ENCODE measurements at regions not wholly inside any gene's neighbourhood (a gene's known extent, or its start where the extent isn't known, plus 50 kb on each side); places are given as distances from the start of the nearest gene placed in this dataset.

DNA sequence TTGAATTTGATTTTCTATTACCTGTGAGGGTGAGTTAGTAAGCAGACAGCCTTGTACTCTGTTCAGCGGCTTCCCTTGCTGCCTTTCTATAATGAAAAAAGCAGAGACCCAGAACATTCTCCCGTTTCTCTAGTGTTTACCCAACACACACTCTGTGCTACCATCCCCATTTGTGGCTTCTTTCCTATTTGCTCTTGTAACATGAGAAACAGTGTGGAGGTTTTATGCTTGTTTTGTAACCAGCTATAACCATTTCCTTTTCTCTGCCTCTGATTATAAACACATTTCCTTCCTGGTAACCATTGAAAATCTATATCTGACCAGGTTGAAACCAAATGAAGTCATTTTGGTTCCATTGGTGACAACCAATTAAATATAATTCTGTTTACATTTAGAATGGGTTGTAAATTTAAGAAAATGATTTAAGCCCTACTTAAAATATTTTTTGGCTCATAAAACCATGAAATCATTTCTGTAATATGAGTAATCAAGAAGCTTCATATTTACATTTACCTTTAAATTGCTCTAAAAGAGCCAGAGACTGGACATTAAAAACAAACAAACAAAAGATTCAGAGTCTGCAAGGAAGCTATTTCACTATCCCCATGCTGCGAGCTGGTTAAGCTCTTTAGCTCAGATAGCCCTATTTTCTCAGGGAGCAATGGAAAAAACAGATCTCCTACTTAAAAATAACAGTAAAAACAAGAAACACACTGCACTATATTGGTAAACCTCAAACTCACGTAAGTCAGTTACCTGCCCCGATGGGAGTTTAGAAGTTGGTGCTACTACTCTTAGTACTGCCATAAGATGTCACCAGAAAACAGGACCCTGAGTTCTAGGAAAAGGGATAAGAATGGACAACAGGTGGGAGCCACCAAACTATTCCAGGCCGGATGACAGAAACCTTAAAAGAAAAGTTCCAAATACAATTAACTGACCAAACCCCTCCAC is 206.5 kb upstream of the EEA1 start:
- Histone ChIP-seq H4K20me1 (ENCODE audit: insufficient read depth, poor library complexity, severe bottlenecking) (no peaks in the 10 kb centered on the region), H3K36me3 (replicated peaks; ENCODE audit: insufficient read depth, low read depth) (no peaks in the 10 kb centered on the region), H3K4me1 (ENCODE audit: insufficient read depth) (peaks cover 21% of the 10 kb centered on the region), H3K27ac (peak overlapping the region; percentile 81), H3K9me3 (ENCODE audit: low read depth) (no peaks in the 10 kb centered on the region), H3K9me2 (replicated peaks; ENCODE audit: insufficient read depth) (no peaks in the 10 kb centered on the region), H3K4me3 (no peak overlapping the region), H3K4me2 (peak overlapping the region; percentile 58), H2AFZ (no peak overlapping the region), H3K79me2 (no peaks in the 10 kb centered on the region), H3K27me3 (no peaks in the 10 kb centered on the region)
- peak; percentile 53 for DNase-seq (ENCODE audit: low spot score)
- TF ChIP-seq EZH2 (IDR thresholded peaks at IDR 0.05; ENCODE audit: borderline replicate concordance) = no peak
- TF ChIP-seq EZH2phosphoT487 (IDR thresholded peaks at IDR 0.05; ENCODE audit: low read depth, severe bottlenecking, unreplicated experiment) = peak; percentile 82
- 44% methylated on average over 6 of the region's 6 CpGs for WGBS (ENCODE audit: low lambda C conversion rate, missing lambda C conversion rate)

DNA sequence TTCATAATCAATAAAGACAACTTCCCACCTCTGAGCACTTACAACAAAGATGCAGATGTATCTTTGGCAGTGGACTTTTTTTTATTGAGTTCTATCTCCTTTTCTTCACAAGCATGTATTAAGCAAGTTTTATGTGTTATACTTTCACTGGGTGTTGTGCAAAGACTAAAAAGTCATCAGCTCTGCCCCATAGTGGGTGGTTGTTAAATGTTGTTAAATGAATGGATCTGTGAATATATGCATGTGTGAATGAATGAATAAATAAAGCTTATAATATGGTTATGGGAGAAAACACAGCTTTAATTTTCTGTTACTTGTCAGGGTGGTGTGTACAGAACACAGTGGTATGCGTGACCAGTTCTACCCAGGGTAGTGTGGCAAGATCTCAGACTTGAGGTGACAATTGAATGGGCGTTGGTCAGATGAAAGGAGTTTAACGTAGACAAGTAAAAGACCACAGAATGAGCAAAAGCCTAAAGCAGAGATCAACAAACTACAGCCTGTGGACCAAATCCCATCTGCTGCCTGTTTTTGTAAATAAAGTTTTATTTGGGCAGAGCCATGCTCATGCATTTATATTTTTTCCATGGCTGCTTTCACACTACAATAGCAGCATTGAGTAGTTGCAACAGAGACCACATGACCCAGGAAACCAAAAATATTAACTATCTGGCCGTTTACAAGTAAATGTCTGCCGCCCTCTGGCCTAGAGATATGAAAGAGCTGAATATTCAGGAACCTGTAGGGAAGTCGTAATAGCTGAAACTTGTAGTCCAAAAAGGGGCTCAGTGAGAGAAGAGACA is 207.4 kb upstream of the EEA1 start:
- TF ChIP-seq EZH2phosphoT487 (IDR thresholded peaks at IDR 0.05; ENCODE audit: low read depth, severe bottlenecking, unreplicated experiment) (no peak), EZH2 (IDR thresholded peaks at IDR 0.05; ENCODE audit: borderline replicate concordance) (no peak)
- TF ChIP-seq, protein P1, sequence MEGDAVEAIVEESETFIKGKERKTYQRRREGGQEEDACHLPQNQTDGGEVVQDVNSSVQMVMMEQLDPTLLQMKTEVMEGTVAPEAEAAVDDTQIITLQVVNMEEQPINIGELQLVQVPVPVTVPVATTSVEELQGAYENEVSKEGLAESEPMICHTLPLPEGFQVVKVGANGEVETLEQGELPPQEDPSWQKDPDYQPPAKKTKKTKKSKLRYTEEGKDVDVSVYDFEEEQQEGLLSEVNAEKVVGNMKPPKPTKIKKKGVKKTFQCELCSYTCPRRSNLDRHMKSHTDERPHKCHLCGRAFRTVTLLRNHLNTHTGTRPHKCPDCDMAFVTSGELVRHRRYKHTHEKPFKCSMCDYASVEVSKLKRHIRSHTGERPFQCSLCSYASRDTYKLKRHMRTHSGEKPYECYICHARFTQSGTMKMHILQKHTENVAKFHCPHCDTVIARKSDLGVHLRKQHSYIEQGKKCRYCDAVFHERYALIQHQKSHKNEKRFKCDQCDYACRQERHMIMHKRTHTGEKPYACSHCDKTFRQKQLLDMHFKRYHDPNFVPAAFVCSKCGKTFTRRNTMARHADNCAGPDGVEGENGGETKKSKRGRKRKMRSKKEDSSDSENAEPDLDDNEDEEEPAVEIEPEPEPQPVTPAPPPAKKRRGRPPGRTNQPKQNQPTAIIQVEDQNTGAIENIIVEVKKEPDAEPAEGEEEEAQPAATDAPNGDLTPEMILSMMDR (IDR thresholded peaks at IDR 0.05; ENCODE audit: poor library complexity) = no peak
- H2AFZ ChIP-seq = no peak overlapping the region
- peaks cover 21% of the 10 kb centered on the region for H3K4me1 ChIP-seq (ENCODE audit: insufficient read depth)

DNA sequence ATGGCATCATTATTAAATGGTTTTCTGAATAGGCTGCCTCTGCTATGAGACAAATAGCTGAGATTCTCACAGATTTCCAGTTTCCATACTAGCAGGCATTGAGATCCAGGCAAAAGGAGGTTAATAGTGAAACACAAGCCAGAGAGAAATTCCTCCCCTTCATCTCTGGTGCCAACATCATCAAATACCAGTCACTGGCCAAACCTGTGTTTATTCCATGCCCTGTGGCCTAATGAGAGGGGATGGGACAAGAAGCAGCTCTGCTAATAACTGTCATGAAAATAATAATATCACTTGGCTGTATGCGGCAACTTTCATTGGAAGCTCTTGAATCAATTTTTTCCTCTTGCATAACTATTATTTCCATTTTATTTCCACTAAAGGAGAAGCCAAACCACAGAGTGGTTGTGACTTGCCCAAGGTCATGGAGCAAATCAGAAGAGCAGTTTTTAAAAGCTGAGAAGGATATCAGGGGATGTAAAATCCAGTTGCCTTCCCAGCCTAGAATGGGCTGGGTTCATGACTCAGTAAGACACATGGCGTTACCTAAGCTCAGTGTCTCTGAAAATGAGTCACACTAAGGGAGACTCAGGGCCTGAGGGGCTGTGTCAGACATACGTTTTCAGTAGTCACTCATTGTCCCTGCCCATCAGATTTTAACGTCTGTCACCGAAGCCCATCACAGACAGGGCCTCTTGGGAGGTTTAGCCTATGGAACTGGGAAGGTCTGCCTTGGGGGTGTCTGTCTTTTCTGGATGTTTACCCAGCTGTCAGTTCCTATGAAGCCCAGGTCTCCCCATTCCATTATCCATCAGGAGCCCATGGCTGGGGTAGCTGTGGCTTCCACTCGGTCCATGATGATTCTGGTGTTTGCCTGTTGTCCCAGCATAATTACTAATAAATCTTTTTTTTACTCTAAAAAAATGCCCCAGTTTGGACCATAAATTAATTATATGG is 208.8 kb upstream of the EEA1 start:
- no peak overlapping the region for H3K4me2 ChIP-seq
- peaks cover 21% of the 10 kb centered on the region for H3K4me1 ChIP-seq (ENCODE audit: insufficient read depth)
- no peak overlapping the region for H3K4me3 ChIP-seq
- H3K27me3 ChIP-seq = no peaks in the 10 kb centered on the region
- WGBS (ENCODE audit: low lambda C conversion rate, missing lambda C conversion rate) = 78% methylated on average over 6 of the region's 6 CpGs
- H3K79me2 ChIP-seq = no peaks in the 10 kb centered on the region
- TF ChIP-seq, protein P1 (IDR thresholded peaks at IDR 0.05; ENCODE audit: poor library complexity) = no peak
- peak; percentile 35 for DNase-seq (ENCODE audit: low spot score)
- no peaks in the 10 kb centered on the region for H3K36me3 ChIP-seq (replicated peaks; ENCODE audit: insufficient read depth, low read depth)
- no peaks in the 10 kb centered on the region for H3K9me3 ChIP-seq (ENCODE audit: low read depth)
- H3K9me2 ChIP-seq (replicated peaks; ENCODE audit: insufficient read depth) = no peaks in the 10 kb centered on the region
- no peak overlapping the region for H2AFZ ChIP-seq
- H4K20me1 ChIP-seq (ENCODE audit: insufficient read depth, poor library complexity, severe bottlenecking) = no peaks in the 10 kb centered on the region
- H3K27ac ChIP-seq = peak overlapping the region; percentile 23

More for the DNA sequence above, 207.4 kb upstream of the EEA1 start:
- Histone ChIP-seq H3K79me2 (no peaks in the 10 kb centered on the region), H3K27me3 (no peaks in the 10 kb centered on the region), H3K4me2 (peak overlapping the region; percentile 58), H3K36me3 (replicated peaks; ENCODE audit: insufficient read depth, low read depth) (no peaks in the 10 kb centered on the region), H3K4me3 (no peak overlapping the region), H3K9me3 (ENCODE audit: low read depth) (no peaks in the 10 kb centered on the region), H4K20me1 (ENCODE audit: insufficient read depth, poor library complexity, severe bottlenecking) (no peaks in the 10 kb centered on the region), H3K9me2 (replicated peaks; ENCODE audit: insufficient read depth) (no peaks in the 10 kb centered on the region), H3K27ac (peak overlapping the region; percentile 81)
- DNase-seq (ENCODE audit: low spot score) = no peak
- 84% methylated on average over 6 of the region's 6 CpGs for WGBS (ENCODE audit: low lambda C conversion rate, missing lambda C conversion rate)
